Dedifferentiated amniotic fluid mesenchymal stem cell (primary cell): ENCODE measurements at regions not wholly inside any gene's neighbourhood (a gene's known extent, or its start where the extent isn't known, plus 50 kb on each side); places are given as distances from the start of the nearest gene placed in this dataset.

Experiments
- DNase-seq: peaks from one replicate; pipeline ENCODE4 v3.0.0-alpha.2; 2016; ENCODE audit errors: extremely low spot score

GRCh38 chr2:45178854-45179253, 169.6 kb upstream of the SIX2 start:
- DNase-seq = no peak

- no peak for DNase-seq
Measured at GRCh38 chr2:45178359-45178758, 169.1 kb upstream of the SIX2 start.

- peak; percentile 97 for DNase-seq
Measured at GRCh38 chr2:45177870-45178269, 168.6 kb upstream of the SIX2 start.

GRCh38 chr2:45176390-45176789, 167.1 kb upstream of the SIX2 start:
- DNase-seq = no peak

GRCh38 chr2:45173513-45173912, 164.3 kb upstream of the SIX2 start:
- peak; percentile 76 for DNase-seq

GRCh38 chr2:45172760-45173392, 163.6 kb upstream of the SIX2 start:
- DNase-seq = no peak

GRCh38 chr2:45172142-45172541, 162.9 kb upstream of the SIX2 start:
- DNase-seq = no peak

- no peak for DNase-seq
Measured at GRCh38 chr2:45171136-45171501, 161.9 kb upstream of the SIX2 start.

- no peak for DNase-seq
Measured at GRCh38 chr2:45170191-45171135, 161.2 kb upstream of the SIX2 start.

- DNase-seq = no peak
Measured at GRCh38 chr2:45169339-45170190, 160.3 kb upstream of the SIX2 start.

- DNase-seq = no peak
Measured at GRCh38 chr2:45168711-45169338, 159.6 kb upstream of the SIX2 start.

- DNase-seq = no peak
Measured at GRCh38 chr2:45167920-45168629, 158.8 kb upstream of the SIX2 start.

GRCh38 chr2:45166229-45166890, 157.1 kb upstream of the SIX2 start:
- DNase-seq = no peak

GRCh38 chr2:45162711-45163110, 153.5 kb upstream of the SIX2 start:
- no peak for DNase-seq

GRCh38 chr2:45156605-45157004, 147.4 kb upstream of the SIX2 start:
- DNase-seq = no peak

GRCh38 chr2:45154606-45155155, 145.4 kb upstream of the SIX2 start:
- no peak for DNase-seq

- DNase-seq = no peak
Measured at GRCh38 chr2:45154144-45154543, 144.9 kb upstream of the SIX2 start.

GRCh38 chr2:45153121-45153520, 143.9 kb upstream of the SIX2 start:
- no peak for DNase-seq

GRCh38 chr2:45152691-45153090, 143.4 kb upstream of the SIX2 start:
- no peak for DNase-seq
